NB4 (cell line): ENCODE measurements at regions not wholly inside any gene's neighbourhood (a gene's known extent, or its start where the extent isn't known, plus 50 kb on each side); places are given as distances from the start of the nearest gene placed in this dataset.

Source experiments
- CTCF ChIP-seq: IDR thresholded peaks from one replicate; pipeline ENCODE4 v1.5.1; 2012; ENCODE audit warnings: low read depth, low read length
- MYC ChIP-seq: IDR thresholded peaks from 2 replicates; pipeline ENCODE4 v1.6.1; 2011; ENCODE audit warnings: low read depth, low read length
- POLR2A ChIP-seq: IDR thresholded peaks from 2 replicates; pipeline ENCODE4 v1.6.1; 2011; ENCODE audit warnings: mild to moderate bottlenecking; ENCODE audit not compliant: insufficient read length; ENCODE audit errors: extremely low read depth

GRCh38 chr2:24439971-24440340 lies 51.1 kb upstream of the NCOA1 start:
- TF ChIP-seq CTCF: no peak
- TF ChIP-seq POLR2A: no peak
- no peak for TF ChIP-seq MYC
